ENCODE measurements at regions not wholly inside any gene's neighbourhood (a gene's known extent, or its start where the extent isn't known, plus 50 kb on each side); places are given as distances from the start of the nearest gene placed in this dataset.

DNA sequence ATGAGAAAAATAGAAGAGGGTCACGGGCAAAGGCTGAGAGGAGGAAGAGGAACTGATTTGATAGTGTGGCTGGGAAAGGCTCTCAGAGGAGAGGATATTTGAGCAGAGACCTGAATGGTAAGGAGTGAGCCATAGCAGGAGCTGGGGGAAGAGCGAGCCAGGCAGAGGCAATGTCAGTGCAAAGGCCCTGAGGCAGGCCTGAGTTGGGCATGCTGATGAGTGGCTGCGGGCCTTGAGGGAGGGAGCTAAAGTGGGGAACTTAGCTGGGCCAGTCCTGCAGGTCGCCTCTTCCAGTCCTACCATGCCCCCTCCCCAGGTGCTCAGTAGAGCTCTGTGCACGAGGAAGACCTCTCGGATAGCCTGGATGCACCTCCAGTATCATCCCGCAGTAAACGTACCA, 55.4 kb upstream of the FGFR2 start:
- no peaks in the 10 kb centered on the region for H3K9me3 ChIP-seq (replicated peaks; ENCODE audit: insufficient read depth, low read length)
- H2AFZ ChIP-seq (ENCODE audit: low read length): no peak overlapping the region
- H3K79me2 ChIP-seq (ENCODE audit: low read length): no peaks in the 10 kb centered on the region
- H4K20me1 ChIP-seq (ENCODE audit: insufficient read depth, low read length): no peaks in the 10 kb centered on the region
- H3K4me2 ChIP-seq (ENCODE audit: low read depth, low read length): no peak overlapping the region
- H3K9ac ChIP-seq (ENCODE audit: low read length): no peak overlapping the region
- no peaks in the 10 kb centered on the region for H3K9me2 ChIP-seq (replicated peaks; ENCODE audit: insufficient read depth, low read length)
- H3K36me3 ChIP-seq (replicated peaks; ENCODE audit: insufficient read depth, low read length): no peaks in the 10 kb centered on the region
- no peaks in the 10 kb centered on the region for H3K27me3 ChIP-seq (replicated peaks; ENCODE audit: insufficient read depth, low read length)
- H3K27ac ChIP-seq (ENCODE audit: low read length): no peak overlapping the region
- TF ChIP-seq CTCF (IDR thresholded peaks at IDR 0.05; ENCODE audit: low read length): no peak
- TF ChIP-seq EZH2 (optimal IDR thresholded peaks at IDR 0.05; ENCODE audit: low read depth, low read length): no peak
- TF ChIP-seq EZH2phosphoT487 (IDR thresholded peaks at IDR 0.05; ENCODE audit: low read length): no peak
- no peak for DNase-seq
- no peaks in the 10 kb centered on the region for H3K4me1 ChIP-seq (ENCODE audit: low read length)
- H3K4me3 ChIP-seq (ENCODE audit: low read length): no peak overlapping the region
- H3F3A ChIP-seq (ENCODE audit: insufficient read depth, low read length): no peaks in the 10 kb centered on the region

- Histone ChIP-seq H3K9ac (ENCODE audit: low read length) (no peak overlapping the region), H3K27me3 (replicated peaks; ENCODE audit: insufficient read depth, low read length) (no peaks in the 10 kb centered on the region), H3K4me3 (ENCODE audit: low read length) (no peak overlapping the region), H3K4me2 (ENCODE audit: low read depth, low read length) (no peak overlapping the region), H3K9me2 (replicated peaks; ENCODE audit: insufficient read depth, low read length) (no peaks in the 10 kb centered on the region), H4K20me1 (ENCODE audit: insufficient read depth, low read length) (no peaks in the 10 kb centered on the region), H3K4me1 (ENCODE audit: low read length) (no peaks in the 10 kb centered on the region), H3K27ac (ENCODE audit: low read length) (no peak overlapping the region), H3K9me3 (replicated peaks; ENCODE audit: insufficient read depth, low read length) (no peaks in the 10 kb centered on the region), H2AFZ (ENCODE audit: low read length) (no peak overlapping the region), H3F3A (ENCODE audit: insufficient read depth, low read length) (no peaks in the 10 kb centered on the region), H3K79me2 (ENCODE audit: low read length) (no peaks in the 10 kb centered on the region), H3K36me3 (replicated peaks; ENCODE audit: insufficient read depth, low read length) (no peaks in the 10 kb centered on the region)
- DNase-seq: no peak
- TF ChIP-seq EZH2phosphoT487 (IDR thresholded peaks at IDR 0.05; ENCODE audit: low read length) (no peak), CTCF (IDR thresholded peaks at IDR 0.05; ENCODE audit: low read length) (no peak), EZH2 (optimal IDR thresholded peaks at IDR 0.05; ENCODE audit: low read depth, low read length) (no peak)
Measured at GRCh38 chr10:121648493-121648892, 50.2 kb upstream of the FGFR2 start.

- H3K4me1 ChIP-seq (ENCODE audit: low read length): no peaks in the 10 kb centered on the region
- no peak overlapping the region for H3K27ac ChIP-seq (ENCODE audit: low read length)
- no peak overlapping the region for H3K9ac ChIP-seq (ENCODE audit: low read length)
- no peaks in the 10 kb centered on the region for H3K9me2 ChIP-seq (replicated peaks; ENCODE audit: insufficient read depth, low read length)
- no peaks in the 10 kb centered on the region for H3K79me2 ChIP-seq (ENCODE audit: low read length)
- H3K9me3 ChIP-seq (replicated peaks; ENCODE audit: insufficient read depth, low read length): no peaks in the 10 kb centered on the region
- no peaks in the 10 kb centered on the region for H3K36me3 ChIP-seq (replicated peaks; ENCODE audit: insufficient read depth, low read length)
- H3K4me3 ChIP-seq (ENCODE audit: low read length): no peak overlapping the region
- H3F3A ChIP-seq (ENCODE audit: insufficient read depth, low read length): no peaks in the 10 kb centered on the region
- no peak overlapping the region for H3K4me2 ChIP-seq (ENCODE audit: low read depth, low read length)
- no peaks in the 10 kb centered on the region for H4K20me1 ChIP-seq (ENCODE audit: insufficient read depth, low read length)
- no peak overlapping the region for H2AFZ ChIP-seq (ENCODE audit: low read length)
- DNase-seq: no peak
- TF ChIP-seq CTCF (IDR thresholded peaks at IDR 0.05; ENCODE audit: low read length): no peak
- TF ChIP-seq EZH2 (optimal IDR thresholded peaks at IDR 0.05; ENCODE audit: low read depth, low read length): no peak
- no peak for TF ChIP-seq EZH2phosphoT487 (IDR thresholded peaks at IDR 0.05; ENCODE audit: low read length)
- no peaks in the 10 kb centered on the region for H3K27me3 ChIP-seq (replicated peaks; ENCODE audit: insufficient read depth, low read length)
Measured at GRCh38 chr10:121648059-121648458, 49.8 kb upstream of the FGFR2 start.
